ENCODE measurements at regions not wholly inside any gene's neighbourhood (a gene's known extent, or its start where the extent isn't known, plus 50 kb on each side); places are given as distances from the start of the nearest gene placed in this dataset.

DNA sequence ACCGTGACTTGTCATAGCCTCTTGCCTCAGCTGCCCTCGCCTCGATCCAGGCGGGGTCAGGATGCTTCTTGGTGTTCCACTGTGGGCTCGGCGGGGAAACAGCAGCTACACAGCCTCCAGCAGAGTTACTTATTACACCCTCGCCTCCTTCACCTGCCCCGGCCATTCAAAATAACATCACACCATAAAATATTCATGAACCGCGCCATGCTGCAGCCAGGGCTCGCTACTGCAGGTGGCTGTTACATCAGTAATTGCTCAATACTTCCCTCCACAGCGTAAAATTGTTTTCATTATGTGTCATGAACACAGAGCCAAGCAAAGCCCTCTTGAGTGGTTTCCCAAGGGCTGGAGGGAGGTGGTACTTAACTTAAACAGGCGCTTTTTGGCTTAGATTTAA is 241.5 kb upstream of the SP8 start:
- ATAC-seq (replicated peaks) (no peak), DNase-seq (no peak)
- Mint-ChIP-seq H3K4me3 (no peak overlapping the region), H3K4me1 (no peaks in the 10 kb centered on the region), H3K27ac (no peak overlapping the region), H3K9me3 (no peaks in the 10 kb centered on the region), H3K36me3 (no peaks in the 10 kb centered on the region), H3K27me3 (no peaks in the 10 kb centered on the region)

- no peaks in the 10 kb centered on the region for H3K27me3 Mint-ChIP-seq
- no peaks in the 10 kb centered on the region for H3K9me3 Mint-ChIP-seq
- no peak overlapping the region for H3K27ac Mint-ChIP-seq
- H3K4me3 Mint-ChIP-seq = no peak overlapping the region
- ATAC-seq (replicated peaks) (no peak), DNase-seq (no peak)
- H3K4me1 Mint-ChIP-seq = no peaks in the 10 kb centered on the region
- H3K36me3 Mint-ChIP-seq = no peaks in the 10 kb centered on the region
These were observed 241.9 kb upstream of the SP8 start for GRCh38 chr7:21028599-21028998.

GRCh38 chr7:21029006-21029405 is 242.3 kb upstream of the SP8 start:
- Mint-ChIP-seq H3K4me3 (no peak overlapping the region), H3K4me1 (no peaks in the 10 kb centered on the region), H3K9me3 (no peaks in the 10 kb centered on the region)

GRCh38 chr7:21030237-21030871 is 243.7 kb upstream of the SP8 start:
- no peaks in the 10 kb centered on the region for H3K36me3 Mint-ChIP-seq
- no peaks in the 10 kb centered on the region for H3K27me3 Mint-ChIP-seq
- no peaks in the 10 kb centered on the region for H3K4me1 Mint-ChIP-seq
- DNase-seq = no peak
- H3K9me3 Mint-ChIP-seq = peaks cover 0 to 2% of the 10 kb centered on the region in 2 donors
- ATAC-seq (replicated peaks) = no peak
- H3K4me3 Mint-ChIP-seq = no peak overlapping the region
- no peak overlapping the region for H3K27ac Mint-ChIP-seq

More at GRCh38 chr7:21029006-21029405, 242.3 kb upstream of the SP8 start:
- H3K27me3 Mint-ChIP-seq = no peaks in the 10 kb centered on the region
- DNase-seq (no peak), ATAC-seq (replicated peaks) (no peak)
- no peak overlapping the region for H3K27ac Mint-ChIP-seq
- no peaks in the 10 kb centered on the region for H3K36me3 Mint-ChIP-seq

DNA sequence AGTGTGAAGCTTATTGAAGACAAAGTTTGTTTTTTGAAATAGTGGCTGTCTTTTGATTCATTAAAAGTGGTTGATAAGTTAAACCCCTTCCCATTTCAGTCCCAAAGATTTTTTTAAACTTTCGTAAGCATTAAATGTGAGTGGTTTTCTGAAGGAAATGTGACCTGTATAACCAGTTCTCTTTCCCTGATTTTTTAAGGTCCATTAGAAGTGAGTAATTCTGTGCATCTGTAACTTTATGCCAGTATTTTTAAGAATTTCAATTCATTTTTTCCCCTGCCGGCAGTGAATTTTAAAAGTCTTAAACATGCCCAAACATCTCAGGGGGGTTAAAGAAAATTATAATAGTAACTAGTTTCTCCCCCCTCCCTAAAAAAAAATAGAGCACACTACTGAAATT is 254.6 kb upstream of the SP8 start:
- DNase-seq = no peak
- ATAC-seq (replicated peaks) = no peak
- no peak overlapping the region for H3K4me3 Mint-ChIP-seq
- H3K27ac Mint-ChIP-seq = no peak overlapping the region
- H3K9me3 Mint-ChIP-seq = peaks cover 0 to 4% of the 10 kb centered on the region in 2 donors
- H3K4me1 Mint-ChIP-seq = no peaks in the 10 kb centered on the region
- H3K27me3 Mint-ChIP-seq = no peaks in the 10 kb centered on the region
- H3K36me3 Mint-ChIP-seq = no peaks in the 10 kb centered on the region

DNA sequence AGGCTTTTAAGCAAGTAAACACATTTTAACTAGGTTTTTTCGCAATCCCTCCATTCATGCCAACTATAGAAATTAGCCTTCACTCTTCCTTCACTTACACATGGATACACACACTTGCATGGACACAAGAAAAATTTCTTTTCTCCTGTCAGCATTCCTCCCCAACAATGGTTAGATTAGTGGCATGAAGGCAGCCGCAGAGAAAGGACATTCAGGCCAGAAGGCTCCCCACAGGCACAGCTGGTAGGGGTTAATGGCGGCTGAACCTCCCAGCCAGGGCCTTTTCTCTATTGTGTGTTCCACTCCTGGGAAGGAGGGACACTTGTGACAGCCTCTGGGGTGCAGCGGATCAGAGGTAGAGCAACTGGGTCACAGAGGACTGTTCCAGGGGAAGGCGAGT is 255.0 kb upstream of the SP8 start:
- Mint-ChIP-seq H3K9me3 (peaks cover 0 to 4% of the 10 kb centered on the region in 2 donors), H3K36me3 (no peaks in the 10 kb centered on the region), H3K4me1 (no peaks in the 10 kb centered on the region), H3K4me3 (no peak overlapping the region), H3K27ac (no peak overlapping the region), H3K27me3 (no peaks in the 10 kb centered on the region)
- ATAC-seq (replicated peaks) (no peak), DNase-seq (no peak)

DNA sequence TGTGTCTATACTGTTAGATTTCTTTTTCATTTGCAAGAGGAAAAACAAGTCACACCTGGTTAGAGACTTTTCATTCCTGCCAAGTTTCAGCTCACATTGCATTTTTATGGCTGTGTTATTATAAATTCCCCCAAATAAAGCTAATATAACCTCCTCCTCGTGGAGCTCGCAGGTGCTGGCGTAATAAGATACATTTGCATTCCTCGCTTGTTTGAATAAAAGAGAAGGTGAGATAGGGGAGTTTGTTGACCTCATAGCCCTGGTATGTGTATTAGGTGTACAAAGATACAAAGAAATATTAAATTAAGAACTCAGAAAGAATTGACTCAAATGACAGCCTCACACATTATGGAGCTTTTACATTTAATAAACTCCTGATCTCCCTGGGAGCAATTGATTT is 257.7 kb upstream of the SP8 start:
- Mint-ChIP-seq H3K27ac (no peak overlapping the region), H3K27me3 (no peaks in the 10 kb centered on the region), H3K4me1 (no peaks in the 10 kb centered on the region), H3K4me3 (no peak overlapping the region), H3K9me3 (no peaks in the 10 kb centered on the region), H3K36me3 (no peaks in the 10 kb centered on the region)
- ATAC-seq (replicated peaks) (no peak), DNase-seq (no peak)

DNA sequence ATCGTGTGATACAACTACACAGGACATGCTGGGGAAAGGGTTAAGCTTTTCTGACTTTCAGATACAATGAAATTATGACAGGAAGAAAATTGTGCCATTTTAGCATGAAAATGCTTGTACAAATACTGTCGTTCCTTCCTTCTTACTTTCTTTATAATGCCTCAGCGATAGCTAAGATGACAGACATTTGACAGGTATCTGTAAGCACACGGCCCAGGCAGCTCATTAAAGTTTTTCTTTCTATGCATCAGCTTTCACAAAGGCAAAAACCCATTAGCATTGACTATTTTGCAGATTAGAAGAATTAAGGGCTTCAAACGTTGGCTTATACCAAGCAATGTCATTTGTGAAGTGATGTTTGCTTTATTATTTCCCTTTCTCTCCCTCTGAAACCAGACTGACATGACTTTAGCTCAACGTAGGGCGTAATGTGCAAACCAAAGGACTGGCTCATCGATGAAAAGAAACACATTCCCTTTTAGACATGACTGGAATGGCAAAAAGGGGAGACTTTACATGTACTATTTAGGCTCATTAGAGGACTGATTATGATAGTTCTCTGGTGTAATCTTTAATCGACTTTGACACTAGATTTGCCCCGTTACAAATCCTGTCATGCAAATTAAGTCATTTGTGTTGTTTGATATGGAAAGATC is 258.4 kb upstream of the SP8 start:
- Mint-ChIP-seq H3K9me3 (no peaks in the 10 kb centered on the region), H3K27me3 (no peaks in the 10 kb centered on the region), H3K36me3 (no peaks in the 10 kb centered on the region), H3K4me3 (no peak overlapping the region), H3K27ac (no peak overlapping the region), H3K4me1 (no peaks in the 10 kb centered on the region)
- ATAC-seq (replicated peaks) (no peak), DNase-seq (no peak)

DNA sequence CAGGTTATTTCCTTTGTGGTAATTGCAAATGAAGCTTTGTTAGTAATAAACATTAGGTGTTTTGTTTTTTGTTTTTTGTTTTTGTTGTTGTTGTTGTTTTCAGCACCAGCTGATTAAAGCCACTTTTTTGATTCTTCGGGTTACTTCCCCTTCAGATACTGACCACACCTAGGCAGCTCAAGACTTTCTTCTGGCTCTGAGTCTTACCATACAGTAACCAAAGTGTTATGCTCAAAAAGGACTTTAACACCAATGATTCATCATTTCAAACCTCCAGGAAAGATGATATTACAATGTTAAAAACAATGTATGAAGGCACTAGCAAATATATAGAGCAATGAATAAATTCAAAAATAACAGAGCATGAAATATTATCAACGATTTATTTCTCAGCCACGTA is 265.2 kb upstream of the SP8 start:
- H3K4me3 Mint-ChIP-seq = no peak overlapping the region
- no peaks in the 10 kb centered on the region for H3K27me3 Mint-ChIP-seq
- DNase-seq (no peak), ATAC-seq (replicated peaks) (no peak)
- no peaks in the 10 kb centered on the region for H3K9me3 Mint-ChIP-seq
- H3K27ac Mint-ChIP-seq = no peak overlapping the region
- H3K4me1 Mint-ChIP-seq = no peaks in the 10 kb centered on the region
- H3K36me3 Mint-ChIP-seq = no peaks in the 10 kb centered on the region

- ATAC-seq (replicated peaks) (no peak), DNase-seq (no peak)
- Mint-ChIP-seq H3K27ac (no peak overlapping the region), H3K4me1 (no peaks in the 10 kb centered on the region), H3K4me3 (no peak overlapping the region), H3K27me3 (no peaks in the 10 kb centered on the region), H3K9me3 (no peaks in the 10 kb centered on the region), H3K36me3 (no peaks in the 10 kb centered on the region)
These were observed 267.9 kb upstream of the SP8 start for GRCh38 chr7:21054427-21055112.

DNA sequence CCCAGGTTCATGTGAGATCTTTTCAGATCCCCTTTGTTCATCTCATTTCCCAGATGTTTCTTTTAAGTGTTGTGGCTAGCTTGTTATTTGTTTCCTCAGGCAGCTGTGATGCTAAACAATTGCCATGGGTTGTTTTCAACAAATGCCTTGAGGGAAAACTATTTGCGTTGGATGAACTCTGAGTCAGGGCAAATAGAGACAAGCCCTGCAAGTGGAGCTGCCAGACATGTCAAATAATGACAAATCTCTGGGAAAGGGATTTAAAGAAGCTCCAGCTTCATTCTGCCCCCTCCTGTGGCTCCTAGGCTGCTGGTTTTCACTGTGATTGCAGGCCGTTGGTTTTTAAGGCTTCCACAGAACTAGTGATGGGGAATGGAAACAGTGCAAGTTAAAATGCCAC is 272.4 kb upstream of the SP8 start:
- H3K36me3 Mint-ChIP-seq = no peaks in the 10 kb centered on the region

DNA sequence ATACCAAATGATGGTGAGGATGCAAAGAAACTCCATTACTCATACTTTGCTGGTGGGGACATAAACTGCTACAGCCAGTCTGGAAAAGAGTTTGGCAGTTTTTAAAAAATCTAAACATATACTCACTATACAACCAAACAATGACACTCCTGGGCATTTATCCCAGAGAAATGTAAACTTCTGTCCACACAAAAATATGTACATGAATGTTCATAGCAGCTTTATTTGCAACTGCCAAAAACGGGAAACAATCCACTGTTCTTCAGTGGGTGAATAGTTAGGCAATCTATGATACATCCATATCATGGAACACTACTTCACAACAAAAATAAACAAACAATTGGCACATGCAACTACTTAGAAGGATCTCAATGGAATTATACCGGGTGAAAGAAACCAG is 276.4 kb upstream of the SP8 start:
- no peak for DNase-seq
- H3K4me3 Mint-ChIP-seq = no peak overlapping the region
- H3K9me3 Mint-ChIP-seq = peaks cover 3 to 4% of the 10 kb centered on the region in 2 donors
- no peak overlapping the region for H3K27ac Mint-ChIP-seq
- H3K4me1 Mint-ChIP-seq = no peaks in the 10 kb centered on the region
- H3K36me3 Mint-ChIP-seq = no peaks in the 10 kb centered on the region
- H3K27me3 Mint-ChIP-seq = peaks cover 0 to 3% of the 10 kb centered on the region in 2 donors
- ATAC-seq (replicated peaks) = no peak

More for the DNA sequence above, 272.4 kb upstream of the SP8 start:
- Mint-ChIP-seq H3K27me3 (no peaks in the 10 kb centered on the region), H3K27ac (no peak overlapping the region), H3K9me3 (peaks cover 1 to 3% of the 10 kb centered on the region in 2 donors), H3K4me1 (no peaks in the 10 kb centered on the region), H3K4me3 (no peak overlapping the region)
- no peak for ATAC-seq (replicated peaks)
- no peak for DNase-seq

GRCh38 chr7:21064698-21065648 is 278.3 kb upstream of the SP8 start:
- Mint-ChIP-seq H3K4me1 (no peaks in the 10 kb centered on the region), H3K4me3 (no peak overlapping the region), H3K27ac (no peak overlapping the region), H3K36me3 (no peaks in the 10 kb centered on the region), H3K9me3 (peaks cover 3 to 4% of the 10 kb centered on the region in 2 donors), H3K27me3 (peaks cover 0 to 3% of the 10 kb centered on the region in 2 donors)
- ATAC-seq (replicated peaks) = no peak
- no peak for DNase-seq

GRCh38 chr7:21066221-21066620 is 279.5 kb upstream of the SP8 start:
- Mint-ChIP-seq H3K4me1 (no peaks in the 10 kb centered on the region), H3K9me3 (peaks cover 3 to 4% of the 10 kb centered on the region in 2 donors), H3K27me3 (peaks cover 0 to 3% of the 10 kb centered on the region in 2 donors), H3K36me3 (no peaks in the 10 kb centered on the region), H3K4me3 (no peak overlapping the region), H3K27ac (no peak overlapping the region)
- DNase-seq (no peak), ATAC-seq (replicated peaks) (no peak)

Data from stimulated activated naive B cell treated with anti-CD40 and anti-IgM and Interleukin-4, amounts not matched to agents 10 μg/mL and 1 μg/mL and 100 μg/mL, for 72 hours (primary cell).